ENCODE measurements at regions not wholly inside any gene's neighbourhood (a gene's known extent, or its start where the extent isn't known, plus 50 kb on each side); places are given as distances from the start of the nearest gene placed in this dataset.

GRCh38 chr9:11323457-11323856 is 710.7 kb upstream of the PTPRD start:
- no peak for TF ChIP-seq REST (IDR thresholded peaks at IDR 0.05; ENCODE audit: insufficient read depth in 1 of 2, low read depth in 2 of 2, low read length in 2 of 2)
- no peak for TF ChIP-seq POLR2AphosphoS5 (IDR thresholded peaks at IDR 0.05; ENCODE audit: low read depth, low read length)
- TF ChIP-seq TAF1 (IDR thresholded peaks at IDR 0.05; ENCODE audit: borderline replicate concordance, insufficient read depth, low read length) = no peak

Data from PFSK-1 (cell line).